HG03025 (cell line): ENCODE measurements at regions not wholly inside any gene's neighbourhood (a gene's known extent, or its start where the extent isn't known, plus 50 kb on each side); places are given as distances from the start of the nearest gene placed in this dataset.
"Not testable (repeated sequence)": the region's sequence is repeated elsewhere in the genome, so short reads cannot be mapped to it uniquely, and the experiment has no call there.

Experiments used
- ATAC-seq: cut with Tn5 transposase; IDR thresholded peaks from one replicate; pipeline ENCODE4 v1.9.1; 2021; ENCODE audit warnings: mild to moderate bottlenecking, moderate library complexity; ENCODE audit not compliant: unreplicated experiment, low FRiP score

- no peak for ATAC-seq
Measured at GRCh38 chr2:65775839-65776238, 343.4 kb upstream of the SPRED2 start.

- no peak for ATAC-seq
Measured at GRCh38 chr2:65767946-65768345, 335.5 kb upstream of the SPRED2 start.

GRCh38 chr2:65766768-65767267, 334.4 kb upstream of the SPRED2 start:
- no peak for ATAC-seq

- no peak for ATAC-seq
Measured at GRCh38 chr2:65765376-65765775, 333.0 kb upstream of the SPRED2 start.

GRCh38 chr2:65762068-65762467, 329.7 kb upstream of the SPRED2 start:
- ATAC-seq = no peak

GRCh38 chr2:65754219-65754618, 321.8 kb upstream of the SPRED2 start:
- no peak for ATAC-seq

- ATAC-seq = no peak
Measured at GRCh38 chr2:65751408-65751807, 319.0 kb upstream of the SPRED2 start.

- ATAC-seq = no peak
Measured at GRCh38 chr2:65749545-65749944, 317.1 kb upstream of the SPRED2 start.

GRCh38 chr2:65747875-65748274, 315.5 kb upstream of the SPRED2 start:
- not testable (repeated sequence) for ATAC-seq

- no peak for ATAC-seq
Measured at GRCh38 chr2:65746931-65747675, 314.7 kb upstream of the SPRED2 start.

GRCh38 chr2:65744477-65745200, 312.2 kb upstream of the SPRED2 start:
- ATAC-seq = no peak

GRCh38 chr2:65742977-65743376, 310.6 kb upstream of the SPRED2 start:
- ATAC-seq = no peak

GRCh38 chr2:65739927-65740326, 307.5 kb upstream of the SPRED2 start:
- ATAC-seq = no peak

- ATAC-seq = no peak
Measured at GRCh38 chr2:65737452-65738011, 305.1 kb upstream of the SPRED2 start.

- ATAC-seq = no peak
Measured at GRCh38 chr2:65731476-65731875, 299.1 kb upstream of the SPRED2 start.

- ATAC-seq = no peak
Measured at GRCh38 chr2:65730186-65730585, 297.8 kb upstream of the SPRED2 start.

- ATAC-seq = no peak
Measured at GRCh38 chr2:65729246-65729645, 296.8 kb upstream of the SPRED2 start.

GRCh38 chr2:65728477-65729180, 296.2 kb upstream of the SPRED2 start:
- ATAC-seq = no peak

- ATAC-seq = no peak
Measured at GRCh38 chr2:65727816-65728215, 295.4 kb upstream of the SPRED2 start.

GRCh38 chr2:65727381-65727780, 295.0 kb upstream of the SPRED2 start:
- ATAC-seq = no peak

- no peak for ATAC-seq
Measured at GRCh38 chr2:65724752-65725151, 292.4 kb upstream of the SPRED2 start.
